ENCODE measurements at regions not wholly inside any gene's neighbourhood (a gene's known extent, or its start where the extent isn't known, plus 50 kb on each side); places are given as distances from the start of the nearest gene placed in this dataset.

DNA sequence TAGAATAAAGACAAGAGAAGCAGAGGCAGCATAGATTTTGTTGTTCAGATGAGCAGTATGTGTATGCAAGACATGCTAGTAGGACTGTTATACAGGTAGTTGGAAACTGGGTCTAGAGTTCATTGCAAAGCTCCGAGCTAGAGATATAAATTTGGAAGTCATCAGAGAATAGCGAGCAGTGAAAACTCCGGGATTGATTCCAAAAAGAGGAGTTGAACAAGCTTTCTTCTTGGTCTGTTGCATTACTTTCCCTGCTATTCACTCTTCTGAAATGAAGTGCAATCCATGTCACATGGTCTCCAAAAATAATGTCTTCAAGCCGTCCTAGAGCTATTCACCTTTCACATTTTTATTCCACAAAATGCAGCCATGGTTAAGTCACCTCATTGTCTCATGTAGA is 67.9 kb upstream of the ZNF462 start:
- FAIRE-seq: no peak
- Histone ChIP-seq H3K9me1 (ENCODE audit: control insufficient read depth, extremely low read depth, insufficient read depth, low read length) (no peaks in the 10 kb centered on the region), H3K27ac (ENCODE audit: control insufficient read depth, insufficient read depth, low read length) (no peak overlapping the region), H3K27me3 (ENCODE audit: control insufficient read depth, extremely low read depth, insufficient read depth, low read length) (no peaks in the 10 kb centered on the region), H2AFZ (ENCODE audit: control insufficient read depth, low read length) (no peak overlapping the region), H3K9me3 (ENCODE audit: control insufficient read depth, low read depth, low read length) (no peaks in the 10 kb centered on the region), H4K20me1 (ENCODE audit: control insufficient read depth, extremely low read depth, insufficient read depth, low read length) (no peaks in the 10 kb centered on the region), H3K4me3 (ENCODE audit: control insufficient read depth in 2 of 3, extremely low read depth in 1 of 3, insufficient read depth in 2 of 3, low read depth in 1 of 3, low read length in 3 of 3) (no peak overlapping the region), H3K9ac (ENCODE audit: control insufficient read depth, extremely low read depth, insufficient read depth, low read length) (no peak overlapping the region), H3K4me1 (ENCODE audit: control insufficient read depth, extremely low read depth, insufficient read depth, low read length) (peaks cover 6% of the 10 kb centered on the region), H3K36me3 (ENCODE audit: control insufficient read depth in 2 of 2, extremely low read depth in 1 of 2, insufficient read depth in 2 of 2, low read length in 2 of 2) (no peaks in the 10 kb centered on the region), H3K79me2 (ENCODE audit: control insufficient read depth, insufficient read depth, low read length) (no peaks in the 10 kb centered on the region), H3K4me2 (ENCODE audit: control insufficient read depth, extremely low read depth, insufficient read depth, low read depth, low read length) (no peak overlapping the region)
- no peak for DNase-seq (ENCODE audit: low read depth, low spot score)
- TF ChIP-seq, protein P1, sequence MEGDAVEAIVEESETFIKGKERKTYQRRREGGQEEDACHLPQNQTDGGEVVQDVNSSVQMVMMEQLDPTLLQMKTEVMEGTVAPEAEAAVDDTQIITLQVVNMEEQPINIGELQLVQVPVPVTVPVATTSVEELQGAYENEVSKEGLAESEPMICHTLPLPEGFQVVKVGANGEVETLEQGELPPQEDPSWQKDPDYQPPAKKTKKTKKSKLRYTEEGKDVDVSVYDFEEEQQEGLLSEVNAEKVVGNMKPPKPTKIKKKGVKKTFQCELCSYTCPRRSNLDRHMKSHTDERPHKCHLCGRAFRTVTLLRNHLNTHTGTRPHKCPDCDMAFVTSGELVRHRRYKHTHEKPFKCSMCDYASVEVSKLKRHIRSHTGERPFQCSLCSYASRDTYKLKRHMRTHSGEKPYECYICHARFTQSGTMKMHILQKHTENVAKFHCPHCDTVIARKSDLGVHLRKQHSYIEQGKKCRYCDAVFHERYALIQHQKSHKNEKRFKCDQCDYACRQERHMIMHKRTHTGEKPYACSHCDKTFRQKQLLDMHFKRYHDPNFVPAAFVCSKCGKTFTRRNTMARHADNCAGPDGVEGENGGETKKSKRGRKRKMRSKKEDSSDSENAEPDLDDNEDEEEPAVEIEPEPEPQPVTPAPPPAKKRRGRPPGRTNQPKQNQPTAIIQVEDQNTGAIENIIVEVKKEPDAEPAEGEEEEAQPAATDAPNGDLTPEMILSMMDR (optimal IDR thresholded peaks at IDR 0.05 in 1 of 3, IDR thresholded peaks at IDR 0.05 in 1 of 3, conservative IDR thresholded peaks at IDR 0.05 in 1 of 3; ENCODE audit: extremely low read depth in 1 of 3, insufficient read depth in 2 of 3, low read length in 3 of 3): no peak
- no peak for TF ChIP-seq EZH2 (IDR thresholded peaks at IDR 0.05; ENCODE audit: low read length)
- dilution Hi-C loops (cut with MboI; ENCODE audit: extremely low pct_ligation_motif_present, low sequenced_read_pairs): no loop called here

- TF ChIP-seq, protein P1 (optimal IDR thresholded peaks at IDR 0.05 in 1 of 3, IDR thresholded peaks at IDR 0.05 in 1 of 3, conservative IDR thresholded peaks at IDR 0.05 in 1 of 3; ENCODE audit: extremely low read depth in 1 of 3, insufficient read depth in 2 of 3, low read length in 3 of 3): no peak
- no peak for TF ChIP-seq EZH2 (IDR thresholded peaks at IDR 0.05; ENCODE audit: low read length)
- no peaks in the 10 kb centered on the region for H3K9me1 ChIP-seq (ENCODE audit: control insufficient read depth, extremely low read depth, insufficient read depth, low read length)
- no peaks in the 10 kb centered on the region for H3K9me3 ChIP-seq (ENCODE audit: control insufficient read depth, low read depth, low read length)
- H3K27ac ChIP-seq (ENCODE audit: control insufficient read depth, insufficient read depth, low read length): no peak overlapping the region
- H3K79me2 ChIP-seq (ENCODE audit: control insufficient read depth, insufficient read depth, low read length): no peaks in the 10 kb centered on the region
- no peaks in the 10 kb centered on the region for H3K36me3 ChIP-seq (ENCODE audit: control insufficient read depth in 2 of 2, extremely low read depth in 1 of 2, insufficient read depth in 2 of 2, low read length in 2 of 2)
- dilution Hi-C loops (cut with MboI; ENCODE audit: extremely low pct_ligation_motif_present, low sequenced_read_pairs): no loop called here
- DNase-seq (ENCODE audit: low read depth, low spot score) (no peak), FAIRE-seq (no peak)
- peaks cover 6% of the 10 kb centered on the region for H3K4me1 ChIP-seq (ENCODE audit: control insufficient read depth, extremely low read depth, insufficient read depth, low read length)
- no peak overlapping the region for H3K4me2 ChIP-seq (ENCODE audit: control insufficient read depth, extremely low read depth, insufficient read depth, low read depth, low read length)
- no peak overlapping the region for H3K9ac ChIP-seq (ENCODE audit: control insufficient read depth, extremely low read depth, insufficient read depth, low read length)
- H3K27me3 ChIP-seq (ENCODE audit: control insufficient read depth, extremely low read depth, insufficient read depth, low read length): no peaks in the 10 kb centered on the region
- no peaks in the 10 kb centered on the region for H4K20me1 ChIP-seq (ENCODE audit: control insufficient read depth, extremely low read depth, insufficient read depth, low read length)
- H2AFZ ChIP-seq (ENCODE audit: control insufficient read depth, low read length): no peak overlapping the region
- H3K4me3 ChIP-seq (ENCODE audit: control insufficient read depth in 2 of 3, extremely low read depth in 1 of 3, insufficient read depth in 2 of 3, low read depth in 1 of 3, low read length in 3 of 3): no peak overlapping the region
These were observed 66.2 kb upstream of the ZNF462 start for GRCh38 chr9:106796771-106797170.
